GM21825 (cell line): ENCODE measurements at regions not wholly inside any gene's neighbourhood (a gene's known extent, or its start where the extent isn't known, plus 50 kb on each side); places are given as distances from the start of the nearest gene placed in this dataset.
"Not testable (repeated sequence)": the region's sequence is repeated elsewhere in the genome, so short reads cannot be mapped to it uniquely, and the experiment has no call there.

ENCODE experiments used
- ATAC-seq: cut with Tn5 transposase; IDR thresholded peaks from one replicate; pipeline ENCODE4 v1.9.1; 2021; ENCODE audit warnings: mild to moderate bottlenecking, moderate library complexity; ENCODE audit not compliant: unreplicated experiment

- no peak for ATAC-seq
These were observed 143.1 kb upstream of the NUDT4 start for GRCh38 chr12:93234641-93235040.

GRCh38 chr12:93235881-93236280 is 141.8 kb upstream of the NUDT4 start:
- ATAC-seq: no peak

GRCh38 chr12:93237235-93237915 is 140.3 kb upstream of the NUDT4 start:
- no peak for ATAC-seq

- ATAC-seq: not testable (repeated sequence)
These were observed 139.0 kb upstream of the NUDT4 start for GRCh38 chr12:93238512-93239262.

DNA sequence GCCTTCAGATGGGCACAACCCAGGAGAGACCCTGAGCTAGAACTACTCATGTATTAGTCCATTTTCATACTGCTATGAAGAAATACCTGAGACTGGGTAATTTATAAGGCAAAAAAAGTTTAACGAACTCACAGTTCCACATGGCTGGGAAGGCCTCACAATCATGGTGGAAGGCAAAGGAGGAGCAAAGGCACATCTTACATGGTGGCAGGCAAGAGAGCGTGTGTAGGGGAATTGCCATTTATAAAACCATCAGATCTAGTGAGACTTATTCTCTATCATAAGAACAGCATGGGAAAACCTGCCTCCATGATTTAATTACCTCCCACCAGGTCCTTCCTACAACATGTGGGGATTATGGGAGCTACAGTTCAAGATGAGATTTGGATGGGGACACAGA is 137.9 kb upstream of the NUDT4 start:
- ATAC-seq: not testable (repeated sequence)

DNA sequence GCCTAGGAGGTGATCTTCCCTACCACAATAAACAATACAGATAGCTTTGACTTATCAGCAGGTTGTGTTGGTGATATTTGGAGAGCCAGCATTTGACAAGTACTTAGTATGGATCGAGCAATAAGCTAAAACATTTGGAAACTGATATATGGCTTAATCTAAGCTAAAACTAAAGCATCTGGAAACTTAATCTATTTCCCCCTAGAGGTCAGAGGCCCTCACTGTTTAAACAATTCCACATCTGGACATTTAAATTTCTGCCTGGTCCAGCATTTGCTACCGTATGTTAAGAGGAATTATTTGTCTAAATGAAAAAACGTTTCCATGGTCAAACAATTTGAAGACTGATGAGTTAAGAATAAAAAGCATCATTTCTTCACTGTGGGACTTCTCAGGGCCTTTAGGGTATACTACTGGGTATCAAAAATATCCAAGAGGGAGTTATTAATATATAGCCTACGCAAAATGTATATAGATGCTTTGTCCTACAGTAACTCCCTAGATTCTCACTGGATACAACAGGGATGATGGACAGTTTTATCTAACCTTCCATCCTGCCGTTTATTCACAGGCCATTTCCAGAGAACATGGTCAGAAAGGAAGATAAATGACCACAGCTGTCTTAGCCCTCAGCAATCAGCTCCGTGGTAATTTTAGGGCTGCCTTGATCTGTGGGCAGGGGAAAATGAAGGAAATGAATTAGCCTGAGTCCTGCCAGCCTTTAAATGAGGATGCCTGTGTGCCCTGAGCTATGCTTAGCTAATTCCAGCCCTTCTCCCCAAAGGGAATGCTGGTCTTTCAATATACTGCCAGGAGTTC is 135.4 kb upstream of the NUDT4 start:
- no peak for ATAC-seq

GRCh38 chr12:93243382-93243688 is 134.4 kb upstream of the NUDT4 start:
- no peak for ATAC-seq

GRCh38 chr12:93243689-93244513 is 133.8 kb upstream of the NUDT4 start:
- ATAC-seq: peak; percentile 41

GRCh38 chr12:93244514-93245077 is 133.1 kb upstream of the NUDT4 start:
- ATAC-seq: no peak

GRCh38 chr12:93245543-93245942 is 132.2 kb upstream of the NUDT4 start:
- ATAC-seq: peak; percentile 65

- no peak for ATAC-seq
These were observed 130.3 kb upstream of the NUDT4 start for GRCh38 chr12:93247313-93247991.

GRCh38 chr12:93252221-93252620 is 125.5 kb upstream of the NUDT4 start:
- ATAC-seq: no peak

- no peak for ATAC-seq
These were observed 122.8 kb upstream of the NUDT4 start for GRCh38 chr12:93254911-93255310.

DNA sequence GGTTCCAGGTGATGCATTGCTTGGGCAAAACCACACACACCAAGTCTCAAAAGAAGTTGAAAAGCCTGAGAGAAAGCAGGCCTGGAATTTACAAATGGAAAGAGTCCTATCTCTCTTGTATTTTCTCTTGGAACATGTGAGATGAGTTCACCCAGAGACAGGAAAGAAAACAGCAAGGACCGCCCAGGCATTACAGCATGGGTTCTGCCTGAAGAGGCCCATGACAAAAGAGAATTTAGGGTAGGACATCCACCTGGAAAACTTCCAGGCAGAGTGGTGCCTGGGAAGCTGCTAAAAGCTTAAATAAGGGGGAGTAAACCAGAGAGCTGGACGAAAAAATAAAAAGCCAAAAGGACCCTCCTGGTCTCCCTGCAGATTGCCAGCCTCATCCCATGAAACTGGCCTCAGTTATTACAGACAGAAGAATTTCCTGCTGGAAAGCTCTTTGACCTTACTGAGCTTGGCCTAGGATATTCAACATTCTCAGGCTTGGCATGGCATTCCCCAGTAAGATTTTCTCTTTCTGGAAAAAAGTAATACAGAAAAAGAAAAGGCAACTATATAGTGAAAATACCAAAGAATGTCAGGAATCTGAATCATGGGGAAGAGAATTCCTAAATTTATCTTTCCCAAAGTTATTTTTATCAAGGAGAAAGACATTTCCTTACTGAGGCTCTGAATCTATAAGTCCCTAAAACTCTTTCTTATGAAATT is 121.3 kb upstream of the NUDT4 start:
- no peak for ATAC-seq

DNA sequence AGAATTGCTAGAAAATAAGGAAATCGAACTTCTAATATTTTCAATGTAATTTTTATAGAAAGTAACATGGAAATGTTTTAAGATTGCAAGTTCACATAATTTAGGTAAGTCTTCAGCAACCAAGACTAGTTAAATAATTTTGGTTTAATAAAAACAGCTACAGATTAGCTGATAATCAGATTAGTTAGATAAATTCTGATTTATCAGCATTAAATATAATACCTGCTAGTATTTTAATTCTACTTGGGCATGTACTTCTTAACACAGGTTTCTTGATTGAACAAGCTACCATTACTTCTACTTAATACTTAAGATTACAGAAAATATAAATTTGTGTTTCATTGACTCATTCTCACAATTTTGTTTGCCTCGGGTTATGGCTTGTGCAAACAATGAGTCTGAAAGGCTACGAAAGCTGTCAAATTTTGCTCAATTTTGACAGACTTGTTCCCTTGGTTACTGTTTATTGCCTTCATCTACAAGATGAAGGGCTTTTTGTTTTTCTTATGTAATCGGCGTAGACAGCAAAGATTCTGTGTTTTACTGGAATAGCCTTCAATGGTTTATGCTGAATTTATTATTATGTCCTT is 116.1 kb upstream of the NUDT4 start:
- no peak for ATAC-seq

DNA sequence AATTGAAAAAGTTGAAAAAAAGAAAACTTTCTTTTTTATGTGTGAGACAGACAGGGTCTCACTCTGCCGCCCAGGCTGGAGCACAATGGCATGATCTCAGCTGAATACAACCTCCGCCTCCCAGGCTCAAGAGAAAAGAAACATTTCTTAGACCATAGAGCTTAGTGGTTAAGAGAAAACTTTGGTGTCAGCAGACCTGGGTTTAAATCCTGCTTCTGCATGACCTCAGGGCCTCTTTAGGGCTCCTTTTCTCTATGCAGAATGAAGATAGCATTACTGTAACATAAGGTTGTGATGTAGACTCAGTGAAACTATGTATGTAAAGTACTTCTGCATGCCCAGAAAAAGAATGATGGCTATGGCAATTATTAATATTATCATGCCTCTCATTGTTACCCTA is 104.7 kb upstream of the NUDT4 start:
- no peak for ATAC-seq

DNA sequence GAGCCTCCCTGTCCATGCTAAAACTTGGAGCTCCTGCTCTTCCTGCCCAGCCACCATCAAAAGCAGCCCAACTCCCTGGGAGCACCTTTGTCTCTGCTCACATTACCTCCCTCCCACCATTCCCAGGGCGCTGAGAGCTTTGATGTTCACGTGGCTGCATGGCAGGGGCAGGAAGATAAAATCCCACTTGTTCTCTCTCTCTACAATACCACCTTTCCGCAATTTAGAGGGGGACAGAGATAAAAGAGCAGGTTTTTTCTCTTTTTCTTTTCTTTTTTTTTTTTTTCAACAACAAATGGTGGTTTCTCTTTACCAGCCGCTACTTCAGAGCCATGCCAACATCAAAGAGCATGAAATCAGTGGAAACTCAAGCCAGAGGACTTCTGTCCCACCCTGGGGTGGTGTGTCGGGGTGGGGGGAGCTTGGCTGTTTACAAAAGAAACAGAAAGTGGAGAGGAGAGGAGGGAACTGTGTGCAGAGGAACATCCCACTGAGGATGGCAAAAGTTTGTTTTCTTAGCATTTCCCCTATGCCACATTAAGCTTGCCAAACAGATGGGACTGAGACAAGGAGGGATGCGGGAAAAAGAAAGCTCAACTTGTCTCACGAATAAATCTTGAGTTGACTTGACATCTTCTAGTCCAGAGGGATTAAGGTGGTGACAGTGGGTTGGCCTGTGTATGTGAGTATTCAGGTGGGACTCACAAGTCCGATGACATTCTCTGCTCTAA is 103.7 kb upstream of the NUDT4 start:
- no peak for ATAC-seq

DNA sequence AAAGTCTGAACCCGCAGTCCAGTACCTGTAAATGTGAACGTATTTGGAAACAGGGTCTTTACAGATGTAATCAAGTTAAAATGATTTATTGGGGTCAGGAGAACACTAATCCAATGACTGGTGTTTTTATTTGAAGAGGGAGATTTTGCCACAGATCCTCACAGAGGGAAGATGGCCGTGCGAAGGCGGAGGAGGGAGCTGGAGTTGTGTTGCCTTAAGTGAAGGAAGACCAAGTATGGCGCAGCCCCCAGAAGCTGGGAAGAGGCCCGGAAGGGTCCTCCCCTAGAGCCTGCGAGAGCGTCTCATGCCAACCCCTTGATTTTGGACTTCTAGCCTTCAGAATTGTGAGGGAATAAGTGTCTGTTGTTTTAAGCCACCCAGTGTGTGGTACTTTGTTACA is 102.8 kb upstream of the NUDT4 start:
- ATAC-seq: no peak
